Mesenchymal stem cell (in vitro differentiated cells and primary cell): ENCODE measurements at regions not wholly inside any gene's neighbourhood (a gene's known extent, or its start where the extent isn't known, plus 50 kb on each side); places are given as distances from the start of the nearest gene placed in this dataset.

Source experiments
- DNase-seq: peaks from one replicate; pipeline ENCODE4 v3.0.0-alpha.2; 2013
- H2AFZ ChIP-seq: one replicate; pipeline ENCODE4 v1.6.1; 2013; ENCODE audit warnings: low read depth, mild to moderate bottlenecking, control low read depth, inconsistent platforms, low read length, moderate library complexity
- H2AK5ac ChIP-seq: 2 replicates; pipeline ENCODE4 v1.6.1; 2013; ENCODE audit warnings: low read length, moderate library complexity, mild to moderate bottlenecking, inconsistent platforms; ENCODE audit not compliant: severe bottlenecking
- H2BK120ac ChIP-seq: one replicate; pipeline ENCODE4 v1.6.1; 2013; ENCODE audit warnings: low read depth, mild to moderate bottlenecking, inconsistent platforms, low read length, moderate library complexity
- H2BK12ac ChIP-seq, 2 experiments: one replicate each; pipeline ENCODE4 v1.6.1; 2013; ENCODE audit warnings: inconsistent platforms in 2 of 2, low read length in 2 of 2, mild to moderate bottlenecking in 2 of 2, moderate library complexity in 2 of 2, control low read depth in 1 of 2
- H2BK15ac ChIP-seq: one replicate; pipeline ENCODE4 v1.6.1; 2013; ENCODE audit warnings: mild to moderate bottlenecking, low read depth, inconsistent platforms; ENCODE audit not compliant: poor library complexity, severe bottlenecking
- H2BK5ac ChIP-seq: 2 replicates; pipeline ENCODE4 v1.6.1; 2013; ENCODE audit warnings: low read depth, mild to moderate bottlenecking, low read length, control low read depth, inconsistent platforms; ENCODE audit not compliant: poor library complexity, severe bottlenecking
- H3K14ac ChIP-seq, 2 experiments: one replicate each; pipeline ENCODE4 v1.6.1; 2013; ENCODE audit warnings: inconsistent platforms in 2 of 2, low read length in 2 of 2, control low read depth in 1 of 2, mild to moderate bottlenecking in 1 of 2, moderate library complexity in 1 of 2
- H3K18ac ChIP-seq, 2 experiments: one replicate each; pipeline ENCODE4 v1.6.1; 2013; ENCODE audit warnings: inconsistent platforms in 2 of 2, low read length in 2 of 2, control low read depth in 1 of 2, low read depth in 1 of 2, mild to moderate bottlenecking in 1 of 2
- H3K23ac ChIP-seq, 2 experiments: one replicate each; pipeline ENCODE4 v1.6.1; 2013; ENCODE audit warnings: inconsistent platforms in 2 of 2, low read length in 2 of 2, mild to moderate bottlenecking in 2 of 2, moderate library complexity in 2 of 2, control low read depth in 1 of 2
- H3K27ac ChIP-seq: 2 replicates; pipeline ENCODE4 v1.5.1; 2013; ENCODE audit warnings: mild to moderate bottlenecking, moderate library complexity, low read length, control low read depth, inconsistent platforms; ENCODE audit not compliant: poor library complexity, severe bottlenecking
- H3K27me3 ChIP-seq, 2 experiments: 2 replicates each; pipeline versions ENCODE4 v1.6.1 to v1.7.0; 2013; ENCODE audit warnings: low read length in 2 of 2, mild to moderate bottlenecking in 2 of 2, moderate library complexity in 2 of 2, control low read depth in 1 of 2, inconsistent platforms in 1 of 2; ENCODE audit not compliant: control insufficient read depth in 1 of 2, insufficient read depth in 1 of 2
- H3K36me3 ChIP-seq, 2 experiments: 2 replicates each; pipeline versions ENCODE4 v1.6.1 to v1.7.0; 2013; ENCODE audit warnings: low read length in 2 of 2, control low read depth in 1 of 2, inconsistent platforms in 1 of 2, low read depth in 1 of 2, mild to moderate bottlenecking in 1 of 2; ENCODE audit not compliant: insufficient read depth in 2 of 2, control insufficient read depth in 1 of 2
- H3K4ac ChIP-seq, 2 experiments: one replicate each; pipeline ENCODE4 v1.6.1; 2013; ENCODE audit warnings: inconsistent platforms in 2 of 2, low read length in 2 of 2, mild to moderate bottlenecking in 2 of 2, moderate library complexity in 2 of 2, control low read depth in 1 of 2, low read depth in 1 of 2
- H3K4me1 ChIP-seq: 2 replicates; pipeline ENCODE4 v1.6.1; 2013; ENCODE audit warnings: low read depth, low read length, control low read depth; ENCODE audit not compliant: control insufficient read depth, insufficient read depth
- H3K4me2 ChIP-seq: 2 replicates; pipeline ENCODE4 v1.6.1; 2013; ENCODE audit warnings: low read length, mild to moderate bottlenecking, inconsistent platforms; ENCODE audit not compliant: poor library complexity, severe bottlenecking
- H3K4me3 ChIP-seq, 2 experiments: 2 replicates each; pipeline versions ENCODE4 v1.5.1 to v1.7.0; 2013; ENCODE audit warnings: low read length in 2 of 2, mild to moderate bottlenecking in 2 of 2, control low read depth in 1 of 2, low read depth in 1 of 2; ENCODE audit not compliant: insufficient read depth in 1 of 2
- H3K79me1 ChIP-seq: replicated peaks from 2 replicates; pipeline ENCODE4 v1.6.1; 2013; ENCODE audit warnings: mild to moderate bottlenecking, control low read depth, low read length, inconsistent platforms; ENCODE audit not compliant: poor library complexity, severe bottlenecking
- H3K9ac ChIP-seq: 2 replicates; pipeline ENCODE4 v1.7.0; 2013; ENCODE audit warnings: mild to moderate bottlenecking, low read length, moderate library complexity
- H3K9me3 ChIP-seq: 2 replicates; pipeline ENCODE4 v1.7.0; 2013; ENCODE audit warnings: mild to moderate bottlenecking, low read length; ENCODE audit not compliant: control insufficient read depth
- H4K8ac ChIP-seq: one replicate; pipeline ENCODE4 v1.6.1; 2013; ENCODE audit warnings: inconsistent platforms, mild to moderate bottlenecking, low read length, moderate library complexity
- H4K91ac ChIP-seq: one replicate; pipeline ENCODE4 v1.6.1; 2013; ENCODE audit warnings: mild to moderate bottlenecking, low read length, inconsistent platforms
- whole genome bisulfite sequencing: methylation state at CpG from one replicate; pipeline ENCODE4 v1.1.7; 2013; ENCODE audit warnings: mixed read lengths; 5-methylcytosine and 5-hydroxymethylcytosine counted together

DNA sequence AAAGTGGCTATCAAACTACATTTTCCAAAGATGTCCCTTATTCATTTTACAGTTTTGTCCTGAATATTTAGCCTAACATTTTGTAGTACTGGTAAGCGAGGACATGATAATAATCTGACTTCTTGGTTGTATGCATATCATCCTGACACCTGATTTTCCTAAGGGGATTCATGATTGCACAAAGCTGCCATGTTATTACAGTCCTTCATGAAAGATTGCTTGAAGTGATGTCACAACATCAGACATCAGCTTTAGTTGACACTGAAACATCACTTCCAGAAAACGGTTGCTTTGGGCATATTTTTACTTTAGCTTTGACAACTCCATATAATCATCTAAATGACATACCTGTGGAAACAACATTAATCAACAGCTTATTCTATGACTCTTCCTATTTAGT is 188.7 kb upstream of the PABPC4L start:
- Histone ChIP-seq H3K14ac (no peak overlapping the region), H3K4ac (no peak overlapping the region), H2AFZ (no peak overlapping the region), H3K4me1 (peaks cover 2% of the 10 kb centered on the region), H3K4me3 (no peak overlapping the region), H3K18ac (no peak overlapping the region), H2BK12ac (no peak overlapping the region), H4K8ac (no peak overlapping the region), H2AK5ac (no peak overlapping the region), H2BK5ac (no peak overlapping the region), H3K9ac (no peak overlapping the region), H3K79me1 (no peaks in the 10 kb centered on the region), H3K27ac (no peak overlapping the region), H4K91ac (no peak overlapping the region), H3K9me3 (peaks cover 9% of the 10 kb centered on the region), H3K4me2 (no peak overlapping the region), H3K23ac (no peak overlapping the region), H2BK15ac (no peak overlapping the region), H2BK120ac (no peak overlapping the region), H3K27me3 (no peaks in the 10 kb centered on the region), H3K36me3 (no peaks in the 10 kb centered on the region)
- WGBS, result 96% methylated on average over 2 of the region's 2 CpGs
- no peak for DNase-seq

DNA sequence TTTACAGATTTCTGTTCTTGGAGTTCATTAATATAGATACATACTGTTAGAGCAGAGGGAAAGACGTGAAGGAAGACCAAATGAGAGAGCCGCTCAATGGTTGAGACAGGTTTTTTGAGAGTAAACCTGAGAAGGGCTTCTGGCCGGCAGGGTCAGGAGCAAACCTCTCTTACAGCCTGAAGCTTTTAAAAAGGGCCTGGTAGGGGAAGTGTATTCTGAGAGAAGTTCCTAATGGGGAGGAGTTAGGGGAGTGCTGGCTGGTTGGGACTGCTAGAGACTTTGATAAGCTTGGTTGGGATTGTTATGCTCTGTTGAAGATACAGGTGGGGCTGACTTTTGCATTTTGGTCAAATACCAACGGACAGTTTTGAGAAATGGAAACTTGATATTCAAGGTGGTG is 186.8 kb upstream of the PABPC4L start:
- peaks cover 2% of the 10 kb centered on the region for H3K4me1 ChIP-seq
- H2BK120ac ChIP-seq, result no peak overlapping the region
- H2AFZ ChIP-seq, result no peak overlapping the region
- H3K27ac ChIP-seq, result no peak overlapping the region
- no peak overlapping the region for H2BK15ac ChIP-seq
- H4K8ac ChIP-seq, result no peak overlapping the region
- no peak overlapping the region for H4K91ac ChIP-seq
- no peak overlapping the region for H3K18ac ChIP-seq
- H3K79me1 ChIP-seq, result no peaks in the 10 kb centered on the region
- DNase-seq, result no peak
- H3K36me3 ChIP-seq, result no peaks in the 10 kb centered on the region
- WGBS, result 68% methylated on average over 3 of the region's 4 CpGs
- H3K4me2 ChIP-seq, result no peak overlapping the region
- H3K4me3 ChIP-seq, result no peak overlapping the region
- no peaks in the 10 kb centered on the region for H3K27me3 ChIP-seq
- H2AK5ac ChIP-seq, result no peak overlapping the region
- H2BK12ac ChIP-seq, result no peak overlapping the region
- H3K23ac ChIP-seq, result no peak overlapping the region
- no peak overlapping the region for H3K9ac ChIP-seq
- no peak overlapping the region for H2BK5ac ChIP-seq
- H3K14ac ChIP-seq, result no peak overlapping the region
- H3K9me3 ChIP-seq, result peaks cover 8% of the 10 kb centered on the region
- no peak overlapping the region for H3K4ac ChIP-seq

DNA sequence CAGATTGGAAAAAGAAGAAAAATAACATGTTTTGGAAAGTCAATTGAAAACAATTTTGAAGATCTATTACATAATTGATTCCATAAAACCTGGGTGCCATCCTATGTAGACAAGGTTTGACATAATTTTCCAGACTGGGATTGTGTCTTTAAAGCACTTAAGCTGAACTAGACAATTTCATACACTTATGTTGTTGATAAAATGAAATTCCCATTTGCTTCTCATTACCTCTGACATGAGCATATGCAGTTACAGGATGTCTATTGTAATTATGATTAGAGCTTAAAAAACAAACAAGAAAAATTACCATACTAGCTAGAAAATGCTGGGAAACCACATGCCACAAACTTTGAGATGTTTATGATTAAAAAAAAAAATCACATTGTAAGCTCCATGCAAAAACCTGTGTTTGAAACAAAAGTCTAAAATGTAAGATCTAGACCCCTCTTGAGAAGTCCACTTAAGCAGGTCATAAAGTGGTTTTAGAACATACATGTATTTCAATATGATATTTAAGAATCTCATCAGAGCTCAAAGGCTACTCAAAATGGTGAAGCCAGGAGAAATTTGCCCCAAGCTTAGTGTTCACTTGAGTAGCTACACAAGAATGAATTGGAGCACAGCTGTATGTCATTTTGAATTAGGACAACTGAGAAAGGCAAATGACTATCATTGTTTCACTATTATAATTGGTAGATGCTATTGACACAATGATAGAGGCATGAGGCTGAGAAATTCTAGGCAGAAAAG is 181.1 kb upstream of the PABPC4L start:
- Histone ChIP-seq H4K91ac (no peak overlapping the region), H3K27me3 (no peaks in the 10 kb centered on the region)

DNA sequence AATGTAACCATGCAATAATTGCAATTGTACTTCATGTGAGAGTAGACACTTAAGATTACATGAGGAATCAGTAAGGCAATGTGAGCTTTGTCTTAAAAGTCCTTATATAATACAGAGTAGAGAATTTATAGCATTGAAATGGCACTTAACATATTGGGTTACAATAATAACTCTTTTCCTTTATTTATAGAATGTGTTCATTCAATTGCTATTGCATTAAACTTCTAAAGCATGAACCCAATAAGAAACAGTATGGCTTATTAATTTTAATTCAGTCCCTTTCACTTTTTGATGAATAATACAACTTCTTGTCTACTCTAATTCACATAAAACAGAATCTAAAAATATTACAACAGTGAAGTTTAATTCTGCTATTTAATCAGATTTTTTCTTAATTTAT is 174.2 kb upstream of the PABPC4L start:
- Histone ChIP-seq H3K4me1 (no peaks in the 10 kb centered on the region), H3K36me3 (no peaks in the 10 kb centered on the region), H3K79me1 (no peaks in the 10 kb centered on the region), H2BK5ac (no peak overlapping the region), H3K4me3 (no peak overlapping the region), H2BK12ac (no peak overlapping the region), H3K27me3 (no peaks in the 10 kb centered on the region), H2AK5ac (no peak overlapping the region), H3K4ac (no peak overlapping the region), H3K18ac (no peak overlapping the region), H4K8ac (no peak overlapping the region), H4K91ac (no peak overlapping the region), H3K14ac (no peak overlapping the region), H2AFZ (no peak overlapping the region), H2BK120ac (no peak overlapping the region), H2BK15ac (no peak overlapping the region), H3K4me2 (no peak overlapping the region), H3K9me3 (peaks cover 2% of the 10 kb centered on the region), H3K23ac (no peak overlapping the region), H3K27ac (no peak overlapping the region), H3K9ac (no peak overlapping the region)
- no peak for DNase-seq

More for the DNA sequence above, 181.1 kb upstream of the PABPC4L start:
- H3K4me3 ChIP-seq, result no peak overlapping the region
- H3K79me1 ChIP-seq, result no peaks in the 10 kb centered on the region
- H3K14ac ChIP-seq, result no peak overlapping the region
- no peak overlapping the region for H2BK120ac ChIP-seq
- no peak overlapping the region for H2BK12ac ChIP-seq
- H3K9me3 ChIP-seq, result peaks cover 1% of the 10 kb centered on the region
- H3K4me1 ChIP-seq, result peaks cover 2% of the 10 kb centered on the region
- no peak overlapping the region for H3K27ac ChIP-seq
- no peak overlapping the region for H3K9ac ChIP-seq
- H3K18ac ChIP-seq, result no peak overlapping the region
- no peak for DNase-seq
- no peak overlapping the region for H2BK5ac ChIP-seq
- no peaks in the 10 kb centered on the region for H3K36me3 ChIP-seq
- no peak overlapping the region for H2BK15ac ChIP-seq
- H3K23ac ChIP-seq, result no peak overlapping the region
- no peak overlapping the region for H2AFZ ChIP-seq
- no peak overlapping the region for H3K4ac ChIP-seq
- H3K4me2 ChIP-seq, result no peak overlapping the region
- no peak overlapping the region for H2AK5ac ChIP-seq
- H4K8ac ChIP-seq, result no peak overlapping the region
